ENCODE measurements at regions not wholly inside any gene's neighbourhood (a gene's known extent, or its start where the extent isn't known, plus 50 kb on each side); places are given as distances from the start of the nearest gene placed in this dataset.

- no peak overlapping the region for H3K4me3 Mint-ChIP-seq
- no peaks in the 10 kb centered on the region for H3K36me3 Mint-ChIP-seq (ENCODE audit: low read depth)
- H3K27ac Mint-ChIP-seq: no peak overlapping the region
Observed at GRCh38 chr2:65566617-65567016, 134.2 kb upstream of the SPRED2 start.

GRCh38 chr2:65565681-65566080, 133.3 kb upstream of the SPRED2 start:
- H3K36me3 Mint-ChIP-seq (ENCODE audit: low read depth): no peaks in the 10 kb centered on the region
- peaks cover 23% of the 10 kb centered on the region for H3K27me3 Mint-ChIP-seq (ENCODE audit: low read depth)
- no peaks in the 10 kb centered on the region for H3K9me3 Mint-ChIP-seq
- no peak overlapping the region for H3K4me3 Mint-ChIP-seq
- no peak for DNase-seq (ENCODE audit: low spot score)
- H3K4me1 Mint-ChIP-seq (ENCODE audit: low read depth): peaks cover 6% of the 10 kb centered on the region
- no peak overlapping the region for H3K27ac Mint-ChIP-seq

More at GRCh38 chr2:65566617-65567016, 134.2 kb upstream of the SPRED2 start:
- H3K9me3 Mint-ChIP-seq: no peaks in the 10 kb centered on the region
- peaks cover 6% of the 10 kb centered on the region for H3K4me1 Mint-ChIP-seq (ENCODE audit: low read depth)
- H3K27me3 Mint-ChIP-seq (ENCODE audit: low read depth): peaks cover 23% of the 10 kb centered on the region
- no peak for DNase-seq (ENCODE audit: low spot score)

DNA sequence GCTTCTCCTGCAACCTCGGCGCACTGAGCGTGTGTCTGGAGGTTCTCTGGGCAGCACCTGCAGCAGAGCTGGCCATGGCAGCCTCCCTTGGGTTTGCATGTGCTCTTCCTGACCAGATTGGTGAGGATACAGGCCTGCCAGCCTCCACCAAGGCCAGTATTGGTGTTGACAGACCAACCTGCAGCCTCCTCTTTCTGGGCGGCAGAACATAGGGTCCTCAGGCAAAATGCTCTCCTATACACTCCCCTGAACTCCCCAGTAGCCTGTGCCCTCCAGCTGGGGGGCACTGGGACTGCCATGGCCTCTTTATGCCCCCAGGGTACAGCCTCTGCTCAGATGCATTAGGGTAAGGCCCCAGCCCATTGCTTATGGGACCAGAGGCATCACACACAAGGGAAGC, 131.9 kb upstream of the SPRED2 start:
- Mint-ChIP-seq H3K4me3 (no peak overlapping the region), H3K4me1 (ENCODE audit: low read depth) (peaks cover 6% of the 10 kb centered on the region), H3K36me3 (ENCODE audit: low read depth) (no peaks in the 10 kb centered on the region), H3K9me3 (no peaks in the 10 kb centered on the region), H3K27me3 (ENCODE audit: low read depth) (peaks cover 18% of the 10 kb centered on the region), H3K27ac (no peak overlapping the region)
- no peak for DNase-seq (ENCODE audit: low spot score)

- Mint-ChIP-seq H3K27ac (no peak overlapping the region), H3K9me3 (no peaks in the 10 kb centered on the region), H3K4me1 (ENCODE audit: low read depth) (peaks cover 6% of the 10 kb centered on the region), H3K36me3 (ENCODE audit: low read depth) (no peaks in the 10 kb centered on the region), H3K4me3 (no peak overlapping the region), H3K27me3 (ENCODE audit: low read depth) (peaks cover 16% of the 10 kb centered on the region)
- no peak for DNase-seq (ENCODE audit: low spot score)
Observed at GRCh38 chr2:65562890-65563289, 130.5 kb upstream of the SPRED2 start.

GRCh38 chr2:65558743-65559142, 126.3 kb upstream of the SPRED2 start:
- H3K36me3 Mint-ChIP-seq (ENCODE audit: low read depth): no peaks in the 10 kb centered on the region
- peaks cover 19% of the 10 kb centered on the region for H3K27me3 Mint-ChIP-seq (ENCODE audit: low read depth)
- H3K9me3 Mint-ChIP-seq: no peaks in the 10 kb centered on the region
- H3K4me1 Mint-ChIP-seq (ENCODE audit: low read depth): peaks cover 3% of the 10 kb centered on the region
- H3K4me3 Mint-ChIP-seq: no peak overlapping the region
- no peak for DNase-seq (ENCODE audit: low spot score)
- H3K27ac Mint-ChIP-seq: no peak overlapping the region

DNA sequence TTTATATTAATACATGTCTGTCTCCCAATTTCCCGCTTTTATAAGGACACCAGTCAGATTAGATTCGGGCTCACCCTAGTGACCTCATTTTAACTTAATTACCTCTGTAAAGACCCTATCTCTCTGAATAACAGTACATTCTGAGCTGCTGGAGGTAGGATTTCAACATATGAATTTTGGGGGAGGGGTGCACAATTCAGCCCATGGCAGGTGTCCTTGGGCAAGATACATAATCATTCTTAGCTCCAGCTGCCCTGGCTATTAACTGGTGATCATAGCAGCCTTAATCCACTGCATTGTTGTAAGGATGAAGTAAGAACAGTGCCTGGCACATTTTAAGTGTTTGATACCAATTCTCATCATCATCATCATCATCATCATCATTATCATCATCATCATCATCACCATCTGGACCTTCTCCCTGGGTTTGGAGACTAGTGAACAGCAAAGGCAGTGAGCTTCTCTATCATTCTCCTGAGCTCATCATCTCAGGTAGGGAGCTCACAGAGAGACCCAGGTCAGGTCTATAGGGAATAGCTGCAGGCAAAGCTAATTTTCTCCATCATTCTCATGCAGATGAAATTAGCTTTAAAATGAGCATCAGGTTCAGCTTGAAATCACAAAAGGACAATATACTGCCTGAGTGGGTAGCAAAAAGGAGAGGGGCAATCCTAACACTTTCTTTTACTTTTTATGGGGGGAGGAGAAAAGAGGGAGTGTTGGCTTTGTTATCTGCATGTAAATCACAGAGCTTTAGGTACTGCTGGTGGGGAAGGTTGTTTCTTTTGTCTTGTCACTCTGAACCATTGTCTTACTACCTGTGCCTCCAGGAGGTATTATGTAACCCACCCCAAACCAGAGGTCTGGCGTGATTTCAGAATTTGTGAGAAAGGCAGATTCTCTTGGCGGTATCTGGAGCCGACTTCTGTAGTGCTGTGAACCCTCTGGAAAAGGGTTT, 125.5 kb upstream of the SPRED2 start:
- H3K27ac Mint-ChIP-seq: no peak overlapping the region
- no peaks in the 10 kb centered on the region for H3K36me3 Mint-ChIP-seq (ENCODE audit: low read depth)
- H3K4me3 Mint-ChIP-seq: no peak overlapping the region
- H3K9me3 Mint-ChIP-seq: no peaks in the 10 kb centered on the region
- peaks cover 21% of the 10 kb centered on the region for H3K27me3 Mint-ChIP-seq (ENCODE audit: low read depth)
- H3K4me1 Mint-ChIP-seq (ENCODE audit: low read depth): peaks cover 7% of the 10 kb centered on the region
- DNase-seq (ENCODE audit: low spot score): no peak

DNA sequence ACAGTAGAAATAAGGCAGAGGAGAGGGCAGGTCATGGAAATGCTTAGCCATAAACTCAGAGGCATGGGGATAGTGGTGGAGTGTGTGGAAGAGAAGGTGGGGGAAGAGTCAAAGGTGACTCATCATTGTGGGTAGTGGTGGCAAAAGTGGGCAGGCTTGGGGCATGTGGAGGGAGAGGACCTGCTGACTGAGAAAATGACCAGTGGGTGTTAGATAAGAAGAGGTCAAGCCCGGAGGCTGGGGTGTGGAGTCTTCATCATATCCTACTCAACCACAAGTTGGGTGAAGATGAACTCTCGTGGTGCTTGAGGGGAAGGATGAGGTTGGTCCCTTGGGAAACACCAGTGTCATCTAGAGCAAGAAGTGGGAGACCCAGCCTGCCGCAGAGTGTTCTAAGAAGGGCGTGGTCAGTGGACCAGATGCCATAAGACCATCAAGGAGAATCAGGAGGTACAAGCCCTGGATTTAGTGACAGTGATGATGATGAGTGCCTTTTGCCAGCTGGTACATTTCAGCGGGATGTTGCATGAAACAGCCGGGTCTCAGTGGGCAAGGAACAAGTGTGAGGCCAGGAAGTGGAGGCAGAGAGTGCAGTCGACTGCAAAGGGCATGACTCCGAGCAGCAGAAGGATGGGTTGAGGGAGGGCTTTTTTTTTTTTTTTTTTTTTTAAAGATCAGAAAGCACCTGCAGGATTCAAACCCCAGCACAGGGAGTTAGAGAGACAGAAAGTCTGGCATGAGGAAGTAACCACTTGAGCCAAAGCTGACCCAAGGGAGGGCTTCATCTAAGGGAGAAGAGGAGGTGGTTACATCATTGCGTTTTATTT, 122.6 kb upstream of the SPRED2 start:
- Mint-ChIP-seq H3K4me1 (ENCODE audit: low read depth) (peaks cover 7% of the 10 kb centered on the region), H3K27me3 (ENCODE audit: low read depth) (peaks cover 21% of the 10 kb centered on the region), H3K9me3 (no peaks in the 10 kb centered on the region), H3K27ac (no peak overlapping the region), H3K36me3 (ENCODE audit: low read depth) (no peaks in the 10 kb centered on the region), H3K4me3 (no peak overlapping the region)
- peak; percentile 63 for DNase-seq (ENCODE audit: low spot score)

- Mint-ChIP-seq H3K27ac (no peak overlapping the region), H3K27me3 (ENCODE audit: low read depth) (peaks cover 22% of the 10 kb centered on the region), H3K36me3 (ENCODE audit: low read depth) (no peaks in the 10 kb centered on the region), H3K4me1 (ENCODE audit: low read depth) (peaks cover 7% of the 10 kb centered on the region), H3K9me3 (no peaks in the 10 kb centered on the region), H3K4me3 (no peak overlapping the region)
- no peak for DNase-seq (ENCODE audit: low spot score)
Observed at GRCh38 chr2:65553504-65554074, 121.2 kb upstream of the SPRED2 start.

- no peak overlapping the region for H3K27ac Mint-ChIP-seq
- H3K27me3 Mint-ChIP-seq (ENCODE audit: low read depth): peaks cover 19% of the 10 kb centered on the region
- H3K9me3 Mint-ChIP-seq: no peaks in the 10 kb centered on the region
- peaks cover 7% of the 10 kb centered on the region for H3K4me1 Mint-ChIP-seq (ENCODE audit: low read depth)
- H3K36me3 Mint-ChIP-seq (ENCODE audit: low read depth): no peaks in the 10 kb centered on the region
- no peak for DNase-seq (ENCODE audit: low spot score)
- H3K4me3 Mint-ChIP-seq: no peak overlapping the region
Observed at GRCh38 chr2:65551528-65551927, 119.1 kb upstream of the SPRED2 start.

GRCh38 chr2:65550246-65550645, 117.8 kb upstream of the SPRED2 start:
- peaks cover 13% of the 10 kb centered on the region for H3K27me3 Mint-ChIP-seq (ENCODE audit: low read depth)
- no peak for DNase-seq (ENCODE audit: low spot score)
- peaks cover 7% of the 10 kb centered on the region for H3K4me1 Mint-ChIP-seq (ENCODE audit: low read depth)
- H3K4me3 Mint-ChIP-seq: no peak overlapping the region
- H3K9me3 Mint-ChIP-seq: no peaks in the 10 kb centered on the region
- no peak overlapping the region for H3K27ac Mint-ChIP-seq
- H3K36me3 Mint-ChIP-seq (ENCODE audit: low read depth): no peaks in the 10 kb centered on the region

DNA sequence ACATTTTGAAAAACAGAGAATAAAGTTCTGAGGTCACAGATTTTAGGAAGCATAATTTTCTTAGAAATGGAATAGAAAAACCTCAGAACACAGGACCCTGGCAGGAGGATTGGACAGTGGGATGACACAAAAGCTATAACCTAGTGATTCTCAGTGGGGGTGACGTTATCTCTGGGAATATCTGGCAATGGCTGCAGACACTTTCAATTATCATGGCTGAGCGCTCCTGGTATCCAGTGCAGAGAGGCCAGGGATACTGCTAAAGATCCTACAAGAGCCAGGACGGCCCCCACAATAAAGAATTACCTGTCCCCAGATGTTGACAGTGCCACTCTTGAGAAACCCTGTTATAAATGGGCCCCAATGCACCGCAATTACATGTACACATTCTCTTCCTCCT, 117.2 kb upstream of the SPRED2 start:
- no peaks in the 10 kb centered on the region for H3K36me3 Mint-ChIP-seq (ENCODE audit: low read depth)
- peaks cover 4% of the 10 kb centered on the region for H3K4me1 Mint-ChIP-seq (ENCODE audit: low read depth)
- no peaks in the 10 kb centered on the region for H3K9me3 Mint-ChIP-seq
- H3K27me3 Mint-ChIP-seq (ENCODE audit: low read depth): peaks cover 8% of the 10 kb centered on the region
- DNase-seq (ENCODE audit: low spot score): no peak
- no peak overlapping the region for H3K27ac Mint-ChIP-seq
- H3K4me3 Mint-ChIP-seq: no peak overlapping the region

DNA sequence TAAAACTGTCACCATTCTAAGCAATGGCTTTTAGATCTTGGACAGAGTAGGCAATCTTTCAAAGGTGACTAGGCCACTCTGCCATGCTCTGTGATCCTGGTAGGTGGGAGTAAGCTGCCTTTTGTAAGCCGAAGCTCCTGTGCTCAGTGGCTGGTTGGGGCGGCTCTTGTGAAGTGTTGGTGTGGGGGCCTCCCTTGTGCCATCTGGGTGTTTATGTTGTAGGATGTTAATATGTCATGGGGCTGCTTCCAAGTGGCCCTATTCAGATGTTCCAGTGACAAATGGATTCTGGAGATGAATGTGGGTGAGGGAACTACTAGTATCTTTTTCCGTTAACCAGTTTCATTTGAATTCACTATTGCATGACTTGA, 116.8 kb upstream of the SPRED2 start:
- Mint-ChIP-seq H3K36me3 (ENCODE audit: low read depth) (no peaks in the 10 kb centered on the region), H3K9me3 (no peaks in the 10 kb centered on the region), H3K4me3 (no peak overlapping the region), H3K27ac (no peak overlapping the region), H3K27me3 (ENCODE audit: low read depth) (peaks cover 8% of the 10 kb centered on the region), H3K4me1 (ENCODE audit: low read depth) (peaks cover 4% of the 10 kb centered on the region)
- peak; percentile 8 for DNase-seq (ENCODE audit: low spot score)

DNA sequence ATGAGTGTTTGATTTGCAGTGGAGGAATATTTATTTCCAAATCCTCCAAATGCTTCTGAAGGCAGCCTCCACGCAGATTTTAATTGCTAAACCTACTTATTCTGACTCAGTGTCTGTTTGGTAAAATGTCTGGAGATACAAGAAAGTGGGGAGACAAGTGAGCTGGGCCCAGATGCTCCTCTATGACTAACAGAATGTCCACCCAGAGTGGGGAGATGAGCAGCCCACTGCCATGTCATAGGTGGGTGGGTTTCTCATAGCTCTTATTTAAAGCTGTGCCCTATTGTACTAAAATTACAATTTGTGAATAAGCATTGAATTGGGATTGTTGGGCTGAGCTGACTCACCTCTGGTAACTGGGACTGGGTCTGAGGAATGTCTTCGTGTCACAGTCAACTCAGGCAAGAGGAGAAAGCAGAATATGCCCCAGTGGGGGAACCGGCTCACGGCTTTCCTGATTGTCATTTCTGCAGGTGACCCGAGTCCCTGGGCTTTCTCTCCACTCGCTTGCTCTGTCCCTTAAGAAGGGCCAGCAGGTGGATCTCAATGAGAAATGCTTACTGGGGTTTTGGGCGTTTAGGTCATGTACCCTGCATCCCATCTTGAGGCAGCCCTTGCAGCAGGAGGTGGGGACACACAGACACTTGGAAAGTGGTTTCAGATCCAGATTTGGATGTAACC, 116.3 kb upstream of the SPRED2 start:
- no peak for DNase-seq (ENCODE audit: low spot score)
- Mint-ChIP-seq H3K27me3 (ENCODE audit: low read depth) (peaks cover 8% of the 10 kb centered on the region), H3K9me3 (no peaks in the 10 kb centered on the region), H3K36me3 (ENCODE audit: low read depth) (no peaks in the 10 kb centered on the region), H3K4me3 (no peak overlapping the region), H3K4me1 (ENCODE audit: low read depth) (peaks cover 4% of the 10 kb centered on the region), H3K27ac (no peak overlapping the region)

Measured in T-helper 2 cell treated with Interferon-gamma antibody and Interleukin-4, amounts not matched to agents 5 μg/mL and 100 μg/mL, for 36 hours (primary cell).